Activated T-cell treated with anti-CD3 and anti-CD28 coated beads for 24 hours (primary cell): ENCODE measurements at regions not wholly inside any gene's neighbourhood (a gene's known extent, or its start where the extent isn't known, plus 50 kb on each side); places are given as distances from the start of the nearest gene placed in this dataset.

Source experiments
- DNase-seq: peaks from one replicate; pipeline ENCODE4 v3.0.0-alpha.2; 2020; ENCODE audit warnings: low read depth

DNA sequence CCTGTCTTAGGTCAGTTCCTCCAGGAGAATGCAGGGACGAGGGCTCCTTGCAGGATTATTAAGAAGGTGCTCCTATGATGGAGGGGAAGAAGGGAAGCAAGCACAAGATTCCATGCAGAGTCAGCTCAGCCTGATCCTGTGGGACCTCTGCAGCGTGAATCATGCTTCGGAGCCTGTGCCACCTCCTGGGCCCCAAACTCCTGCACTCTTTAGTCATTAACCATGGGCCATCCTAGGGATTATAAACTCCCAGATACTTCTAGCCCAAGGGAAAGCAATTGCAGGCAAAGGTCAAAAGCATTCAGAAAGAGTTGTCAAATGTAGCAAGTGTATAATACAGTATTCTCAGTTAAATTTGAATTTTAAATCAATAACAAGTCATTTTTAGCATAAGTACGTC is 208.7 kb upstream of the PMEPA1 start:
- no peak for DNase-seq

DNA sequence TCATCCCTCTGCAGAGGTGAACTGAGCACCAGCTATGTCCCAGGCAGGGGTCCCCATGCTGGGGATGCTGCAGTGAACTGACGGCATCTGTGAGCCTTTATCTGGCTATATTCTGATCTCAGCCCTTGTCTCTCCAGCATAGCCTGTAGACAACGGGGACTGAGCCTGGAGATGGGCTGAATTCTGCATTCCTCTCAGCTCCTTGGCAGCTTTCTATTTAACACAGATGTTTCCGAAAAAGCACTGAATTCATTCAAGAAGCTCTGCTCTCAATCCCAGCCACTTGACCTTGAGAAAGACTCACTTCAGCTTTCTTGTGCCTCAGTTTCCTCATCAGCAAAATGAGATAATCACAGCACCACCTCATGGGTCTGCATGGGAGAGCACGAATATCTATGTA is 204.4 kb upstream of the PMEPA1 start:
- DNase-seq = no peak

DNA sequence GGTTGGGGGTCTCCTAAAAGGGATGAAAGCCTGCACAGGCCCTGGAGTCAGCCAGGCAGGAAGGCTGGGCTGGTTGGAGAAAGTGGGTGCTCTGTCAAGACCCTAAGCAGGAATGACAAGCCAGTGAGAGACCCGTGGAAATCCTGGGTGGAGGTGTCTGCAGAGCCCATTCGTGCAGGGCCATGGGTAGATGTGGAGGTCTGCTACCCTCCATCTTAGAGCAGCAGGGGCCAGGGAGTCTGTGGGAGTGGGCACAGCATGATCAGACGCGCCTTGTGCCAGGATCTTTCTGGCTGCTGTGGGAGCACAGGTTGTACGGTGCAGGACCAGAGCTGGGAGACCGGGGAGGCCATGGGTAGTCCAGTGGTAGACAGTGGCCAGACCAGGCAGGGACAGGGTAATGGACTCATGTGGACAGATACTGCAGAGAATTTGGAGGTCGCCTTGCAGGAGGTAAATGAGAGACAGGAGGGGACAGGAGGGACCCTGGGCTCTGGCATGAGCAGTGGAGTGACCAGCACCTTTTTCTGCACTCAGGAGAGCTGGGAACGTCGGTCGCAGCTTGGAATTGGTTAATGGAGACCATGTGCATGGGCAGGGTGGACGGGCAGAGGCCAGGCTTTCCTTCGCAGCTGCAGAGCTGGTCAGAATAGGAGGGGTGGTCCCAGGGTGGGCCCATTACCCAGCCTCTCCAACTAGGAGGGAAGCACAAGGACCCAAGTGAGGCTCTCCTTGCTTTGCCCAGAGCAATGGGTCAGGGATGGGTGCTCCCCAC is 203.5 kb upstream of the PMEPA1 start:
- no peak for DNase-seq

- no peak for DNase-seq
Observed at GRCh38 chr20:57912227-57912582, 202.4 kb upstream of the PMEPA1 start.

GRCh38 chr20:57911512-57912226 is 201.9 kb upstream of the PMEPA1 start:
- no peak for DNase-seq

DNA sequence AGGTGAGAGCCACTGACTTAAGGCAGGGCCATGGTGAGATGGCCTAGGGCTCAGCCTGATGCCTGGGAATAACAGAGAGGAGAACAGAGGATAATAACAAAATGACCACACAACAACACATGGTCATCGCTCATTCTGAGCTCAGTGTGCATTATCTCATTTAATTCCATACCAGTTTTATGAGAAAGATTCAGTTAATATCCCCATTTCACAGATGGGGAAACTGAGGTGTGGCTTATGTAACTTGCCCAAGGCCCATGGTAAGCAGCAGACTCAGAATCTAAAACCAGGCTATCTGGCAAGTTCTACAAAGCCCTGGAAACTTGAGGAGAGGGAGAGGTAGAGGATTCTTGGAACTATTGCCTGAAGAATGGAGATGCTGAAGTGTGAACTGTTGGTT is 200.9 kb upstream of the PMEPA1 start:
- DNase-seq = no peak

GRCh38 chr20:57909763-57910331 is 200.0 kb upstream of the PMEPA1 start:
- no peak for DNase-seq

DNA sequence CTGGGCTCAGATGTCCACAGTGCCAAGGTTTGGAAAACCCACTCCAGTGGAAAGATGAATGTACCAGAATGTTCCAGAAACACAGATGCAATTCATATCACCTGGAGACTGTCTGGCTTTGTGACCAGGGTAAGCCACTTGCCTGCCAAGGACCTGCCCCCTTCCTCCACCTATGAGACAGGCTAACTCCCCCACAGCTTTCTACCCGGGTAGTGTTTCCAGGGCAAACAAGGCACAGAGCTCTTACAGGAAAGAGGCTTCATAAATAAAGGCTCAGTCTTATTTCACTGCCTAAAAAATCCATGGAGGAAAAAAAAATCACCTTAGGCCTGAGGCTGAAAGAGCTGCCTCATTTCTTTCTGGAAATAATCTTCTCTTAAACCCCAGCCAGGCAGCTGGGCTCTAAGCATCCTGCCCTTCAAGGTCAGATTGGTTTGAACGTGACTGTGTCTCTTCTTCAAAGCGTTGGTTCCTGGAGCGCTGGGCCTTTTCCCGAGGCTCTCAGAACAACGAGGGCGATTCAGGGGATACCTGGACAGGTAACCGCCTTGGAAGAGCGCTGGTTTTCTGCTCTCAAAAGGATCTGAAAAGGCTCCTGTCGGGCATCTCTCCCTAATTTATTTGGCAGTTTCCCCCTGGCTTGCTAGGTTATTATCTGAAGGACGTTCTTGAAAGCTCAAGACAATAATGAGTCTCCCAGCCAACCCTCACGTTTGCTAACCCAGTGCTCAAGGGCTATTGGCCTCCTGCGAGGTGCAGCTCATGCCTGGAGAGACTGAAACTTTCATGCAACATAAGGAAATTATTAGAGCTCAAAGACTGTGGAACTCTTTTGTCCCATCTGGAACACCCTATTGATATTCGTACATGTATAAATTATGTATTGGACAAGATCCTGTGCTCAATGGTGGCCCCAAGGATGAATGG is 199.2 kb upstream of the PMEPA1 start:
- no peak for DNase-seq

DNA sequence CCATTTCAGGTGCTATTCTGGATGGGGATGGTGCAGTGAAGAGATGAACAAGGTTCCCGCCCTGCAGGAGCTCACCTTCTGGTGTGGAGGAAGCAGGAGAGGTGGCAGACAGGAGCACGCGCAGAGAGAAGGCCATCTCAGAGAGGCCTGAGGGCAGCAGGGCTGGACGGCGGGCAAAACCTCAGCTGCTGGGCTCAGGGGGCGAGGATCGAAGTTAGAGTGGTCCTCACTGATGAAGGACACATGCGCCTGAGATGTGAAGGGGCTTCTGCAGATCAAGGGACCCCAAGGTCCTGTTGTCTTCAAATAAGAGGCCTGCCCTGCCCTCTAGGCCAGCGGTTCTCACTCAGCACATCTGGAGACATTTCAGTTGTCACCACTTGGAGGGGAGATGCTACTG is 198.4 kb upstream of the PMEPA1 start:
- DNase-seq = no peak

DNA sequence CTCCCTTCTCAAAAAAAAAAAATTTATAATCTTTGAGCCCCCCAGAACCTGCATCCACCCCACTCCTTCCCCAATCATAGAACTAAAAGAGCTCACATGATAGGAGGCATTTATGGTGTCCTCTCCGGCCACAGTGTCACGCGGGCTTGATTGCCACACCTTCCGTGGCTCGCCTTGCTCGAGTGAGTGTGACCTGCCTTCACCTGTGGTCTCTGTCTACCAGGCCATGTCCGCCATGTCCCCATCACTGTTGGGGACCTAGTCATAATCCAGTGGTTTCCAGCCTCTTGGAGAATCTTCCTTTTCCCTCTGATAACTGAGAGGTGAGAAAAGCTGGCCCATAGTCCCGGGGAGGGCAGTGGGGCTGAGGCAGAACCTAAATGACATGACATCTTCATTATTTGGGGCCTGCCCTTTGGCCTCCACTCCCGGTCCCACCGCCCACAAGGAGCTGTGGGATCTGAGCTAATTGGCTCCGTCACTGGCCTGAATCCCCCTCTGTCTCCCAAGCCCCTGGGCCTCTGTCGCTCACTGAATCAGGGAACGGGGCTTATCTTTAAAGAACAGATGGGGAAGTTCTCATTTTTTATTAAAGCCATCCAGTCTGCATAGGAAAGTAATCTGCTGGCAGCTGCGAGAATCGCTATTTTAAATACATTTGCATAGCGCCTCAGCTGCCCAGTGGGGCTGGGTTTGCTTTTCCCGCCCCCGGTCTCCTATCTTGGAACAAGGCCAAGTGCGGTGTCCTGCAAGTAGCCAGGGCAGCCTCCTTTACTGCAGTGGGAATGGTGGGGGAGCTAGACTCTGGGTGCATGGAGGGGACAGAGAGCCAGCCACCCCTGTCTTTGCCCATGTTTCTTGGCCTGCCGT is 197.6 kb upstream of the PMEPA1 start:
- no peak for DNase-seq

GRCh38 chr20:57905448-57905847 is 195.6 kb upstream of the PMEPA1 start:
- DNase-seq = no peak

DNA sequence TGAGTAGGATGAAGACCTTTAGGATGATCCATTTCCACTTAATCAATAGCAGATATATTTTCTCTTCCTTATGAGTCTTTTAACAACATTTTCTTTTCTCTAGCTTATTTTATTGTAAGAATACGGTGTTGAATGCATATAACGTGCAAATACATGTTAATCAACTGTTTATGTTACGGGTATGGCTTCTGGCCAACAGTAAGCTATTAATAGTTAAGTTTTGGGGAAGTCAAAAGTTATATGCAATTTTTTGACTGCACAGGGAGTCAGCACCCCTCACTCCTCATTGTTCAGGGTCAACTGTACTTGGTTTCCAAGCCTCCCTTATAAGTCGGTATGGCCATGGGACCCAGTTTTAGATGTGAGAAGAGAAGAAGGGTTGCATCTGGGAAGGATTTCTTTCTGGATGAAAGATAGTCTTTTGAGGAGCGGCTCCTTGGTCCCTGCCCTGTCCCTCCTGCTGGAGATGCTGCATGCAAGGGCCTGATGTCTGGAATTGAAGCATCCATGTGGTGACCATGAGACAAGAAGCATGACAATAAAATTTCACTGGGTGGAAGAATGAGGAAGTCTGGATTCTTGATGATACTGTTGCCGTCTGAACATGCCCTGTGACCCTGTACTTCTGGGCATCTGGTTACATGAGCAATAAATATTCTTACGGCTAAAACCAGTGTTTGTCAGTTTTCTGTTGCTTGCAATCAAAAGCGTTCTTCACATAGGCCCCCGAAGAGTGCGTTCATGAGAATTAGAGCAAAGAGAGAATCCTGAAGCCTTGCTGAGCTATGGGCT is 194.7 kb upstream of the PMEPA1 start:
- DNase-seq = no peak

- DNase-seq = no peak
Observed at GRCh38 chr20:57902473-57902872, 192.7 kb upstream of the PMEPA1 start.

DNA sequence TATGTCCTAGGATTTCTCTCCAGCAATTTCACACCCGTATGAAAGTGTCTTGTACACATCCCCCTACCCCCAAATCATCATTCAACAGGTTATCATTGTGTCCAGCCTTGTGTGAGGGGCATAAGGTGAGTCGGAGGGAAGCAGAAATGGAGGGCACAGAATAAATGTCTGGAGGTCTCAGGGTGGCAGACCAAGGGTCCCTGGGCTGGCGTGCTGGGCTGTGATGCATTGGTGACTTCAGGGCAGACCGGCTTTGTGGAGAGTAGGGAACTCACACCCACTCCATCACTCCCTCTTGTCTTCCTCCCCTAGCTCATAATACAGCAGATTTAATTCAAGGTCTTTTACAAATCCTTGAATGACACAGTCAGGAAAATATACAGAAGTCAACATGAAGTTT is 191.7 kb upstream of the PMEPA1 start:
- DNase-seq = no peak

- DNase-seq = no peak
Observed at GRCh38 chr20:57900226-57900905, 190.6 kb upstream of the PMEPA1 start.

- DNase-seq = no peak
Observed at GRCh38 chr20:57899554-57899953, 189.7 kb upstream of the PMEPA1 start.

DNA sequence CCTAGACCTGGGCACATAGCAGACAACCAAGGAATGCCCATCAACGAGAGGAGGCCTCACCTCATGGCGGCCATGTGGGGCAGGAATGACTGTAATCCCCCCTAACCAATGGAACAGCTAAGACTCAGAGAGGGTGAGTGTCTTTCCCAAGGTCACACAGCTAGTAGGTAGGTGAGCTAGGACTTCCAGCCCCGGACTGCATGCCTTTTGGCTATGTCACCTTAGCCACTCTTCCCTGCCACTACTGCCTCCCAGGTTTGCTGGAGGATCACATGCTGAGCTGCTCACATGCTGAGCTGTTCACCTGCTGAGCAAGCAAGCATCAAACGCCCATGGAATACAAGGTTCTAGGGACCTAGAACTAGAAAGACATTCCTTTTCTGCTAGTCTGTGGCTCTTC is 188.5 kb upstream of the PMEPA1 start:
- no peak for DNase-seq

DNA sequence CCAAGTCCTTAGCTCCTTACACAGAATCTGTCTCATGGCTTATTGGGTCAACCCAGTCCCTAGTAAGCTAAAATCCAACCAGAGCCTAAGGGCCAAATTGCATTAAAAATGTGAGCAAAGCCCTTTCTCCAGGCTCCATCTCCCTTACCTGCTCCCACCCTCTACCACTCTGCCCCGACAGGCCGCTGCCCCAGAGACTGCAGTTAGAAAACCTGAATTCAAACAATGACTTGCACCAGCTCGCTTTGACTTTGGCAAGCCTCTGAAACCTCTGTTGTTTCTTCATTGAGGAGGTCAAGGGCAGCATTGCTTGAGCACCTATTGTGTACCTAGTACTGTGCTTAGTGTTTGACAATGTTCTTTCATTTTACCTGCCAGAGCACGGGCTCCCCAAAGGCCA is 188.1 kb upstream of the PMEPA1 start:
- no peak for DNase-seq

GRCh38 chr20:57897156-57897874 is 187.5 kb upstream of the PMEPA1 start:
- DNase-seq = no peak
